IMR-90 (cell line): ENCODE measurements at regions not wholly inside any gene's neighbourhood (a gene's known extent, or its start where the extent isn't known, plus 50 kb on each side); places are given as distances from the start of the nearest gene placed in this dataset.

Source experiments
- ATAC-seq: fragments of 200-7000 bp; cut with Tn5 transposase; 2 replicates; pipeline ENCODE4 v1.9.1; 2020; ENCODE audit warnings: low read depth, mild to moderate bottlenecking, moderate library complexity
- BruUV-seq: library from RNA; stranded (reverse); fragments of 400-500 nt; replicated peaks from 2 replicates; lab custom pipeline; 2021; lab: Mats Ljungman, UMichigan
- CTCF ChIA-PET: fragments of 300-600 bp; formaldehyde crosslinking; extraction: SDS; loops from one replicate; lab custom pipeline; 2021; ENCODE audit warnings: antibody characterized with exemption; lab: Yijun Ruan, JAX
- POLR2A ChIA-PET: fragments of 300-600 bp; sonication (Branson Sonifier 250); formaldehyde crosslinking; loops from one replicate; lab custom pipeline; 2022; ENCODE audit warnings: antibody characterized with exemption; ENCODE audit not compliant: unreplicated experiment; lab: Charles Lee
- DNase-seq: peaks from one replicate; pipeline ENCODE4 v3.0.0; 2013
- H2AFZ ChIP-seq: replicated peaks from 2 replicates; pipeline ENCODE3; 2013; ENCODE audit warnings: low read length, mild to moderate bottlenecking; ENCODE audit not compliant: poor library complexity
- H2AK5ac ChIP-seq: 2 replicates; pipeline ENCODE4 v1.6.1; 2013; ENCODE audit warnings: low read depth, low read length, inconsistent platforms
- H2AK9ac ChIP-seq: replicated peaks from 2 replicates; pipeline ENCODE3; 2013; ENCODE audit warnings: mild to moderate bottlenecking, low read depth, low read length, moderate library complexity; ENCODE audit not compliant: poor library complexity
- H2BK120ac ChIP-seq: 2 replicates; pipeline ENCODE4 v1.6.1; 2013; ENCODE audit warnings: low read depth, low read length, inconsistent platforms
- H2BK15ac ChIP-seq: 3 replicates; pipeline ENCODE4 v1.6.1; 2013; ENCODE audit warnings: low read depth, low read length, inconsistent platforms
- H2BK20ac ChIP-seq: 2 replicates; pipeline ENCODE4 v1.6.1; 2013; ENCODE audit warnings: low read depth, mild to moderate bottlenecking, inconsistent platforms, low read length, moderate library complexity
- H2BK5ac ChIP-seq: 2 replicates; pipeline ENCODE4 v1.6.1; 2013; ENCODE audit warnings: mild to moderate bottlenecking, low read depth, low read length, inconsistent platforms; ENCODE audit not compliant: poor library complexity, severe bottlenecking
- H3K14ac ChIP-seq: replicated peaks from 2 replicates; pipeline ENCODE4 v1.6.1; 2013; ENCODE audit warnings: low read depth, low read length, inconsistent platforms
- H3K18ac ChIP-seq: 2 replicates; pipeline ENCODE4 v1.6.1; 2013; ENCODE audit warnings: low read depth, low read length, control low read depth
- H3K23ac ChIP-seq: 2 replicates; pipeline ENCODE4 v1.6.1; 2013; ENCODE audit warnings: low read depth, low read length, inconsistent platforms
- H3K27ac ChIP-seq: 2 replicates; pipeline ENCODE4 v1.5.1; 2013; ENCODE audit warnings: mild to moderate bottlenecking, control low read depth, low read length; ENCODE audit not compliant: insufficient read depth
- H3K27me3 ChIP-seq: 2 replicates; pipeline ENCODE4 v1.6.1; 2013; ENCODE audit warnings: low read length; ENCODE audit not compliant: control insufficient read depth, insufficient read depth
- H3K36me3 ChIP-seq: 2 replicates; pipeline ENCODE4 v1.6.1; 2013; ENCODE audit warnings: low read length, mixed read lengths; ENCODE audit not compliant: control insufficient read depth, insufficient read depth
- H3K4ac ChIP-seq: 2 replicates; pipeline ENCODE4 v1.6.1; 2013; ENCODE audit warnings: low read depth, low read length, inconsistent platforms
- H3K4me1 ChIP-seq: 2 replicates; pipeline ENCODE4 v1.6.1; 2013; ENCODE audit warnings: low read length, mixed read lengths; ENCODE audit not compliant: control insufficient read depth, insufficient read depth
- H3K4me2 ChIP-seq: 2 replicates; pipeline ENCODE4 v1.6.1; 2013; ENCODE audit warnings: low read depth, mild to moderate bottlenecking, control low read depth, low read length, moderate library complexity
- H3K4me3 ChIP-seq: 2 replicates; pipeline ENCODE4 v1.5.1; 2013; ENCODE audit warnings: low read depth, mild to moderate bottlenecking, control low read depth, low read length, moderate library complexity; ENCODE audit not compliant: insufficient read depth
- H3K56ac ChIP-seq: 2 replicates; pipeline ENCODE4 v1.6.1; 2013; ENCODE audit warnings: low read length, inconsistent platforms; ENCODE audit not compliant: insufficient read depth; ENCODE audit errors: extremely low read depth
- H3K79me1 ChIP-seq, 2 experiments: 2 replicates each; pipeline ENCODE4 v1.6.1; 2013; ENCODE audit warnings: low read length in 2 of 2, inconsistent platforms in 1 of 2, low read depth in 1 of 2
- H3K9ac ChIP-seq: 2 replicates; pipeline ENCODE4 v1.6.1; 2013; ENCODE audit warnings: low read depth, low read length, control low read depth
- H3K9me1 ChIP-seq: 2 replicates; pipeline ENCODE4 v1.6.1; 2013; ENCODE audit warnings: low read length, inconsistent platforms; ENCODE audit not compliant: insufficient read depth
- H3K9me3 ChIP-seq: 2 replicates; pipeline ENCODE4 v1.6.1; 2013; ENCODE audit warnings: low read length; ENCODE audit not compliant: control insufficient read depth, insufficient read depth
- H4K20me1 ChIP-seq: 2 replicates; pipeline ENCODE4 v1.6.1; 2013; ENCODE audit warnings: low read length, inconsistent platforms; ENCODE audit not compliant: insufficient read depth
- H4K5ac ChIP-seq: 2 replicates; pipeline ENCODE4 v1.6.1; 2013; ENCODE audit warnings: mild to moderate bottlenecking, low read depth, low read length, control low read depth
- H4K8ac ChIP-seq, 2 experiments: 2 replicates each; pipeline ENCODE4 v1.6.1; 2013; ENCODE audit warnings: low read depth in 2 of 2, low read length in 2 of 2, control low read depth in 1 of 2, inconsistent platforms in 1 of 2
- H4K91ac ChIP-seq: 2 replicates; pipeline ENCODE4 v1.6.1; 2013; ENCODE audit warnings: low read depth, low read length, inconsistent platforms; ENCODE audit not compliant: insufficient read depth
- BHLHE40 ChIP-seq: fragments of 150-350 bp; IDR thresholded peaks from 2 replicates; pipeline ENCODE4 v1.6.1; 2016; ENCODE audit warnings: mild to moderate bottlenecking, low read depth, low read length
- CEBPB ChIP-seq: IDR thresholded peaks from 2 replicates; pipeline ENCODE4 v1.6.1; 2012; ENCODE audit warnings: low read depth, low read length, improper control_type of control experiment
- CHD1 ChIP-seq: IDR thresholded peaks from 2 replicates; pipeline ENCODE4 v1.6.1; 2012; ENCODE audit warnings: low read depth, low read length, improper control_type of control experiment
- FOS ChIP-seq: fragments of 150-350 bp; IDR thresholded peaks from 2 replicates; pipeline ENCODE4 v1.6.1; 2016; ENCODE audit warnings: low read depth, low read length
- MAFK ChIP-seq: IDR thresholded peaks from 2 replicates; pipeline ENCODE4 v1.6.1; 2012; ENCODE audit warnings: low read depth, low read length, improper control_type of control experiment
- MXI1 ChIP-seq: IDR thresholded peaks from 2 replicates; pipeline ENCODE4 v1.6.1; 2012; ENCODE audit warnings: low read depth, mild to moderate bottlenecking, low read length, moderate library complexity, borderline replicate concordance
- NFE2L2 ChIP-seq: fragments of 150-350 bp; IDR thresholded peaks from 2 replicates; pipeline ENCODE4 v1.6.1; 2016; ENCODE audit warnings: low read depth, mild to moderate bottlenecking, low read length
- POLR2A ChIP-seq: IDR thresholded peaks from 2 replicates; pipeline ENCODE4 v1.6.1; 2012; ENCODE audit warnings: mild to moderate bottlenecking, low read depth, low read length
- RAD21 ChIP-seq: IDR thresholded peaks from 2 replicates; pipeline ENCODE4 v1.6.1; 2012; ENCODE audit warnings: low read length, improper control_type of control experiment
- RCOR1 ChIP-seq: IDR thresholded peaks from 2 replicates; pipeline ENCODE4 v1.6.1; 2012; ENCODE audit warnings: mild to moderate bottlenecking, low read length, improper control_type of control experiment; ENCODE audit not compliant: insufficient replicate concordance
- RFX5 ChIP-seq: IDR thresholded peaks from 2 replicates; pipeline ENCODE4 v1.8.0; 2012; ENCODE audit warnings: low read depth, mild to moderate bottlenecking, low read length, moderate library complexity
- SMC3 ChIP-seq: fragments of 150-350 bp; IDR thresholded peaks from 2 replicates; pipeline ENCODE4 v1.6.1; 2016; ENCODE audit warnings: low read depth, mild to moderate bottlenecking, antibody characterized with exemption, low read length, moderate library complexity
- USF2 ChIP-seq: fragments of 150-350 bp; IDR thresholded peaks from 2 replicates; pipeline ENCODE4 v1.6.1; 2017; ENCODE audit warnings: mild to moderate bottlenecking, antibody characterized with exemption, low read length, low read depth
- WGBS, 2 experiments: methylation state at CpG; one replicate each; pipeline versions ENCODE4 v1.1.5 to v1.1.7; 2013; ENCODE audit warnings: missing lambda C conversion rate in 2 of 2; ENCODE audit not compliant: insufficient read length in 1 of 2; ENCODE audit errors: extremely low coverage in 2 of 2; 5-methylcytosine and 5-hydroxymethylcytosine counted together
- dilution Hi-C: fragments of 300-500 bp; cut with HindIII; formaldehyde crosslinking; loops from one replicate; pipeline ENCODE4 v1.14.3; 2018; ENCODE audit warnings: low sequenced_read_pairs; ENCODE audit not compliant: unreplicated experiment
- in situ Hi-C: fragments of 300-500 bp; cut with MboI; formaldehyde crosslinking; loops from 3 replicates; pipeline ENCODE4 v1.14.3; 2019; ENCODE audit warnings: low sequenced_read_pairs, inconsistent platforms, mixed read lengths
- intact Hi-C: fragments of 100-400 bp; cut with micrococcal nuclease; formaldehyde crosslinking; loops from 2 replicates; pipeline ENCODE4 v1.10.0; 2022
- TF ChIP-seq, protein P1 (sequence below): fragments of 150-350 bp; IDR thresholded peaks from 2 replicates; pipeline ENCODE4 v1.6.1; 2016; ENCODE audit warnings: low read depth, mild to moderate bottlenecking, low read length, moderate library complexity, borderline replicate concordance
- TF ChIP-seq, protein P2 (sequence below): conservative IDR thresholded peaks from 2 replicates; pipeline ENCODE4 v1.5.1; 2012; ENCODE audit warnings: mild to moderate bottlenecking, low read depth, low read length, improper control_type of control experiment

GRCh38 chr13:32850316-32851052 is 165.7 kb upstream of the KL start:
- ChIA-PET POLR2A (no interaction called here), CTCF (no interaction called here)
- peaks cover 7% of the 10 kb centered on the region for H3K27me3 ChIP-seq
- H3K23ac ChIP-seq: no peak overlapping the region
- H3K4me1 ChIP-seq: peaks cover 2% of the 10 kb centered on the region; the same call in 1 of the 2 replicates
- in situ Hi-C loops (no loop called here), intact Hi-C loops (loop anchor here (2.0 kb wide), 1 partner anchor 104 kb away; no protein-coding TSS in a partner anchor), dilution Hi-C loops (no loop called here)
- H4K20me1 ChIP-seq: no peaks in the 10 kb centered on the region
- H3K9me3 ChIP-seq: no peaks in the 10 kb centered on the region
- H2BK120ac ChIP-seq: no peak overlapping the region
- H2AK9ac ChIP-seq: no peak overlapping the region
- H3K14ac ChIP-seq: no peak overlapping the region
- H4K8ac ChIP-seq: no peak overlapping the region
- BruUV-seq: no TSS peak
- no peak overlapping the region for H4K91ac ChIP-seq
- H2BK5ac ChIP-seq: no peak overlapping the region
- no peak overlapping the region for H2AFZ ChIP-seq
- no peak overlapping the region for H3K18ac ChIP-seq
- TF ChIP-seq, protein P1, sequence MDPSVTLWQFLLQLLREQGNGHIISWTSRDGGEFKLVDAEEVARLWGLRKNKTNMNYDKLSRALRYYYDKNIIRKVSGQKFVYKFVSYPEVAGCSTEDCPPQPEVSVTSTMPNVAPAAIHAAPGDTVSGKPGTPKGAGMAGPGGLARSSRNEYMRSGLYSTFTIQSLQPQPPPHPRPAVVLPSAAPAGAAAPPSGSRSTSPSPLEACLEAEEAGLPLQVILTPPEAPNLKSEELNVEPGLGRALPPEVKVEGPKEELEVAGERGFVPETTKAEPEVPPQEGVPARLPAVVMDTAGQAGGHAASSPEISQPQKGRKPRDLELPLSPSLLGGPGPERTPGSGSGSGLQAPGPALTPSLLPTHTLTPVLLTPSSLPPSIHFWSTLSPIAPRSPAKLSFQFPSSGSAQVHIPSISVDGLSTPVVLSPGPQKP: no peak
- no peak for TF ChIP-seq MAFK
- no peak for TF ChIP-seq SMC3
- no peak for TF ChIP-seq NFE2L2
- no peak for TF ChIP-seq POLR2A
- TF ChIP-seq RCOR1: no peak
- TF ChIP-seq, protein P2, sequence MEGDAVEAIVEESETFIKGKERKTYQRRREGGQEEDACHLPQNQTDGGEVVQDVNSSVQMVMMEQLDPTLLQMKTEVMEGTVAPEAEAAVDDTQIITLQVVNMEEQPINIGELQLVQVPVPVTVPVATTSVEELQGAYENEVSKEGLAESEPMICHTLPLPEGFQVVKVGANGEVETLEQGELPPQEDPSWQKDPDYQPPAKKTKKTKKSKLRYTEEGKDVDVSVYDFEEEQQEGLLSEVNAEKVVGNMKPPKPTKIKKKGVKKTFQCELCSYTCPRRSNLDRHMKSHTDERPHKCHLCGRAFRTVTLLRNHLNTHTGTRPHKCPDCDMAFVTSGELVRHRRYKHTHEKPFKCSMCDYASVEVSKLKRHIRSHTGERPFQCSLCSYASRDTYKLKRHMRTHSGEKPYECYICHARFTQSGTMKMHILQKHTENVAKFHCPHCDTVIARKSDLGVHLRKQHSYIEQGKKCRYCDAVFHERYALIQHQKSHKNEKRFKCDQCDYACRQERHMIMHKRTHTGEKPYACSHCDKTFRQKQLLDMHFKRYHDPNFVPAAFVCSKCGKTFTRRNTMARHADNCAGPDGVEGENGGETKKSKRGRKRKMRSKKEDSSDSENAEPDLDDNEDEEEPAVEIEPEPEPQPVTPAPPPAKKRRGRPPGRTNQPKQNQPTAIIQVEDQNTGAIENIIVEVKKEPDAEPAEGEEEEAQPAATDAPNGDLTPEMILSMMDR: no peak
- TF ChIP-seq USF2: no peak
- TF ChIP-seq RAD21: no peak
- no peak for TF ChIP-seq FOS
- no peak for TF ChIP-seq CHD1
- TF ChIP-seq CEBPB: no peak
- TF ChIP-seq BHLHE40: no peak
- no peak for TF ChIP-seq RFX5
- no peak for TF ChIP-seq MXI1
- no peak overlapping the region for H3K4ac ChIP-seq
- H3K4me2 ChIP-seq: no peak overlapping the region
- 0 out of 3 replicates have a peak overlapping the region, but pooled peaks have one; percentile 36 for H2BK15ac ChIP-seq
- H3K36me3 ChIP-seq: no peaks in the 10 kb centered on the region
- H3K9ac ChIP-seq: no peak overlapping the region
- no peak overlapping the region for H4K5ac ChIP-seq
- H2BK20ac ChIP-seq: no peak overlapping the region
- no peak for ATAC-seq
- WGBS, 2 experiments: 83% methylated on average over 1 of the region's 8 CpGs; no CpG with 5 or more reads in 1 of the 2 experiments
- no peak overlapping the region for H3K4me3 ChIP-seq
- H3K79me1 ChIP-seq: no peaks in the 10 kb centered on the region
- no peak for DNase-seq
- H3K9me1 ChIP-seq: no peaks in the 10 kb centered on the region
- no peak overlapping the region for H3K56ac ChIP-seq
- no peak overlapping the region for H3K27ac ChIP-seq
- H2AK5ac ChIP-seq: no peak overlapping the region
